Sigmoid colon (tissue), 4 donors: ENCODE measurements at regions not wholly inside any gene's neighbourhood (a gene's known extent, or its start where the extent isn't known, plus 50 kb on each side); places are given as distances from the start of the nearest gene placed in this dataset.

ENCODE experiments used
- CTCF ChIP-seq, 4 experiments: fragments of 450-650 bp in 3 of 4; fragments of 200-600 bp in 1 of 4; IDR thresholded peaks; one replicate each; pipeline ENCODE4 v1.5.1; 2016 to 2019; ENCODE audit warnings: antibody characterized with exemption in 4 of 4, mild to moderate bottlenecking in 3 of 4, moderate library complexity in 2 of 4
- EP300 ChIP-seq, 4 donors: sonication (generic); formaldehyde crosslinking; IDR thresholded peaks; one replicate each; pipeline ENCODE4 v1.6.1; 2017; ENCODE audit warnings: antibody characterized with exemption in 4 of 4
- POLR2A ChIP-seq, 2 donors: fragments of 450-650 bp; IDR thresholded peaks; one replicate each; pipeline ENCODE4 v1.6.1; 2016; ENCODE audit warnings: antibody characterized with exemption in 2 of 2, mild to moderate bottlenecking in 2 of 2, moderate library complexity in 2 of 2

- TF ChIP-seq CTCF (IDR thresholded peaks at IDR 0.05) (no peak), POLR2A (IDR thresholded peaks at IDR 0.05) (no peak), EP300 (IDR thresholded peaks at IDR 0.05) (no peak)
Observed at GRCh38 chr1:67979532-67979931, 70.9 kb downstream of the DIRAS3 start.
